Tibial nerve (tissue), 4 donors: ENCODE measurements at regions not wholly inside any gene's neighbourhood (a gene's known extent, or its start where the extent isn't known, plus 50 kb on each side); places are given as distances from the start of the nearest gene placed in this dataset.

ENCODE experiments used
- DNase-seq, 2 donors: peaks; one replicate each; pipeline ENCODE4 v3.0.0-alpha.2; 2019; ENCODE audit warnings: low spot score in 2 of 2
- H3K27ac ChIP-seq, 4 donors: fragments of 200-600 bp; sonication (generic) in 3 of 4; one replicate each; pipeline ENCODE4 v1.5.1; 2017 to 2019; ENCODE audit warnings: mild to moderate bottlenecking in 1 of 4
- H3K27me3 ChIP-seq, 2 donors: fragments of 200-600 bp; sonication (generic) in 1 of 2; one replicate each; pipeline versions ENCODE4 v1.5.1 to v1.6.0; 2017 to 2019
- H3K36me3 ChIP-seq, 3 donors: fragments of 200-600 bp; sonication (generic); one replicate each; pipeline ENCODE4 v1.5.1; 2018 to 2019
- H3K4me1 ChIP-seq, 4 donors: fragments of 200-600 bp; sonication (generic) in 3 of 4; one replicate each; pipeline ENCODE4 v1.5.1; 2017 to 2019
- H3K4me3 ChIP-seq, 4 donors: fragments of 200-600 bp; sonication (generic) in 3 of 4; one replicate each; pipeline ENCODE4 v1.5.1; 2017 to 2019; ENCODE audit warnings: mild to moderate bottlenecking in 1 of 4, moderate library complexity in 1 of 4
- H3K9me3 ChIP-seq, 4 donors: fragments of 200-600 bp; sonication (generic) in 3 of 4; one replicate each; pipeline ENCODE4 v1.5.1; 2017 to 2019
- EP300 ChIP-seq, 2 donors: sonication (generic); formaldehyde crosslinking; IDR thresholded peaks; one replicate each; pipeline ENCODE4 v1.6.1; 2017; ENCODE audit warnings: antibody characterized with exemption in 2 of 2, mild to moderate bottlenecking in 1 of 2
- POLR2A ChIP-seq, 2 donors: fragments of 450-650 bp; IDR thresholded peaks; one replicate each; pipeline ENCODE4 v1.6.1; 2017; ENCODE audit warnings: antibody characterized with exemption in 2 of 2, mild to moderate bottlenecking in 2 of 2, moderate library complexity in 2 of 2
- WGBS, 2 donors: methylation state at CpG; one replicate each; pipeline ENCODE4 v1.1.5; 2018; 5-methylcytosine and 5-hydroxymethylcytosine counted together
- TF ChIP-seq, protein P1 (sequence below), 5 experiments: fragments of 200-600 bp in 3 of 5; fragments of 450-650 bp in 2 of 5; sonication (generic) in 3 of 5; IDR thresholded peaks; one replicate each; pipeline ENCODE4 v1.5.1; 2016 to 2019; ENCODE audit warnings: antibody characterized with exemption in 5 of 5, mild to moderate bottlenecking in 3 of 5, moderate library complexity in 2 of 5

DNA sequence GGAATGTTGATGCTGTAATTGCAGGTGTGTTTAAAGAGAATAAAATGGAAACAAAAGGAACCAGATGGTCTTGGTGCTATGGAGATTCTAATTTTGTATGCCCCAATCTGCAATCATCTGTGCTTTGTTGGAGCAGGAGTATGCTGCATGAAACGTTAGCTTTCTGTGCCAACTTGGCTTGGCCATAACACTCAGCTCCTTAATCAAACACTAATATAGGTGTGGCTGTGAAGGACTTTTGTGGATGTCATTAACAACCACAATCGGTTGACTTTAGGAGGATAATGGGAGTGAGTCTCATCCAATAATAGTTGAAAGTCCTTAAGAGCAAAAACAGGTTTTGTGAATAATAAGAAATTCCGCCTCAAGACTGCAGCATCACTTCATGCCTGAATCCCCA, 399.2 kb downstream of the NLGN4X start:
- no peaks in the 10 kb centered on the region for H3K4me1 ChIP-seq
- no peak overlapping the region for H3K27ac ChIP-seq
- no peak for TF ChIP-seq POLR2A (IDR thresholded peaks at IDR 0.05)
- no peak overlapping the region for H3K4me3 ChIP-seq
- H3K9me3 ChIP-seq, result no peaks in the 10 kb centered on the region
- no peak for DNase-seq
- H3K27me3 ChIP-seq, result no peaks in the 10 kb centered on the region
- H3K36me3 ChIP-seq, result no peaks in the 10 kb centered on the region
- 77 to 84% methylated on average over 3 of the region's 3 CpGs for WGBS, 2 donors

DNA sequence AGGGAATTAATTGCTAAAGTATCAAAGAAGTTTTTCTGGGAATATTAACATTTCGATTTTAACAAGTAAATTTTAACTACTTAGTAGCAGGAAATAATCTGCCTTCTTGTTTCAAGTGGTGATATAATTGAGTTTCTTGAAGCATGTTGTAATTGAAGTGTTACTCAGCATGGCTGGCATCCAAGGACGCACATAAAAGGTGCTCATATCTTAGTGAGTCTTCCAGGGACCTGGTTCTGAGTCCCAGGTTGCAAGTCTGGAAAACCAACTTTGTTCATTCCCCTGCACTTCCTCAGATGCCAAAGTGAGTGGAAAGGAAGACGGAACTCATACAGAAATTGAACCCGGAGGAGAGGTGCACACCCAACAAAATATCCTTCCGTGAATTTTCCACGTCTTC, 399.6 kb downstream of the NLGN4X start:
- no peaks in the 10 kb centered on the region for H3K27me3 ChIP-seq
- no peak overlapping the region for H3K4me3 ChIP-seq
- no peak for DNase-seq
- WGBS, 2 donors, result 60 to 80% methylated on average over 6 of the region's 6 CpGs
- H3K27ac ChIP-seq, result no peak overlapping the region
- no peaks in the 10 kb centered on the region for H3K36me3 ChIP-seq
- no peaks in the 10 kb centered on the region for H3K9me3 ChIP-seq
- H3K4me1 ChIP-seq, result no peaks in the 10 kb centered on the region
- TF ChIP-seq EP300 (IDR thresholded peaks at IDR 0.05) (no peak), POLR2A (IDR thresholded peaks at IDR 0.05) (no peak)
- TF ChIP-seq, protein P1, sequence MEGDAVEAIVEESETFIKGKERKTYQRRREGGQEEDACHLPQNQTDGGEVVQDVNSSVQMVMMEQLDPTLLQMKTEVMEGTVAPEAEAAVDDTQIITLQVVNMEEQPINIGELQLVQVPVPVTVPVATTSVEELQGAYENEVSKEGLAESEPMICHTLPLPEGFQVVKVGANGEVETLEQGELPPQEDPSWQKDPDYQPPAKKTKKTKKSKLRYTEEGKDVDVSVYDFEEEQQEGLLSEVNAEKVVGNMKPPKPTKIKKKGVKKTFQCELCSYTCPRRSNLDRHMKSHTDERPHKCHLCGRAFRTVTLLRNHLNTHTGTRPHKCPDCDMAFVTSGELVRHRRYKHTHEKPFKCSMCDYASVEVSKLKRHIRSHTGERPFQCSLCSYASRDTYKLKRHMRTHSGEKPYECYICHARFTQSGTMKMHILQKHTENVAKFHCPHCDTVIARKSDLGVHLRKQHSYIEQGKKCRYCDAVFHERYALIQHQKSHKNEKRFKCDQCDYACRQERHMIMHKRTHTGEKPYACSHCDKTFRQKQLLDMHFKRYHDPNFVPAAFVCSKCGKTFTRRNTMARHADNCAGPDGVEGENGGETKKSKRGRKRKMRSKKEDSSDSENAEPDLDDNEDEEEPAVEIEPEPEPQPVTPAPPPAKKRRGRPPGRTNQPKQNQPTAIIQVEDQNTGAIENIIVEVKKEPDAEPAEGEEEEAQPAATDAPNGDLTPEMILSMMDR (IDR thresholded peaks at IDR 0.05), result no peak

DNA sequence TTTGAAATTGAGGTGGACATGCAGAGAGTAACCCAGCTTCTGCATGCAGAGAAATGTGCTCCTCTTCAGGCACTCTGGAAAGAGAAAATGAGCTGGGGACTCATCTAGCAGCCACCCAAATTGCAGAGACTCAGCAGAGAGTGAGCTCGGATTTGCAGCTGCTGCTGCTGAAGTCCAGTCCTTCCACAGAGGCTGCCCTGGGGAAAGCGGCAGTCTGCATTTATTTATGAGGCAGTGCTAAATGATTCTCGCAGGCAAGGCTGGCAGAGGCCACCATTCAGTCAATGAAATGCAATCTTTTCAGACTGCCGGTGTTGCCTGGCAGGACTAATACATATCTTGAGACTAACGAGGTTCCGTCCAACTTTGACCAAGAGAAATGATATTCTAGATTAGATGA, 404.8 kb downstream of the NLGN4X start:
- DNase-seq, result no peak
- TF ChIP-seq, protein P1 (IDR thresholded peaks at IDR 0.05), result no peak
- TF ChIP-seq POLR2A (IDR thresholded peaks at IDR 0.05) (no peak), EP300 (IDR thresholded peaks at IDR 0.05) (no peak)
- Histone ChIP-seq H3K4me3 (no peak overlapping the region), H3K9me3 (no peaks in the 10 kb centered on the region), H3K27me3 (no peaks in the 10 kb centered on the region), H3K27ac (no peak overlapping the region), H3K36me3 (no peaks in the 10 kb centered on the region), H3K4me1 (no peaks in the 10 kb centered on the region)
- 30 to 37% methylated on average over 5 to 6 of the region's 6 CpGs for WGBS, 2 donors

DNA sequence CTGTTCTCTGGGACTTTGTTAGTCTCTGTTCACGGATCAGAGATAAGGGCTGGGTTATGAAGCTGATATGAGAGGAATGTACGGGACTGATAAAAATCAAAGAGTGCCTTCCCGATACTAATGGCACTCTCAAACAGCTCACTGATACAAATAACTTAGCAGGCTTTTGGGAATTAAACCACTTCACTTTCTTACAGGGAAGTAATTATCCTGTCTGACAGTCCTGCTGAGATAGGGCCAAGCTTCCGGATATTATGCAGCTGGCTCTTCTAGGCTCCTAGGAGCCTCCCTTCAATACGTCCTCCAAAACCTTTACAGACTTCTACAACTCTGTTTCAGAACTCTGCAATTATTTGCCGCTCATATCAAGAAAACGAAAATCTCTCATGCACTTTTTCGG, 418.0 kb downstream of the NLGN4X start:
- Histone ChIP-seq H3K4me3 (no peak overlapping the region), H3K27me3 (no peaks in the 10 kb centered on the region), H3K9me3 (no peaks in the 10 kb centered on the region), H3K27ac (no peak overlapping the region), H3K36me3 (no peaks in the 10 kb centered on the region), H3K4me1 (no peaks in the 10 kb centered on the region)
- no peak for DNase-seq
- TF ChIP-seq POLR2A (IDR thresholded peaks at IDR 0.05) (no peak), EP300 (IDR thresholded peaks at IDR 0.05) (no peak)
- TF ChIP-seq, protein P1 (IDR thresholded peaks at IDR 0.05), result no peak
- WGBS, 2 donors, result 70 to 71% methylated on average over 5 to 8 of the region's 8 CpGs

DNA sequence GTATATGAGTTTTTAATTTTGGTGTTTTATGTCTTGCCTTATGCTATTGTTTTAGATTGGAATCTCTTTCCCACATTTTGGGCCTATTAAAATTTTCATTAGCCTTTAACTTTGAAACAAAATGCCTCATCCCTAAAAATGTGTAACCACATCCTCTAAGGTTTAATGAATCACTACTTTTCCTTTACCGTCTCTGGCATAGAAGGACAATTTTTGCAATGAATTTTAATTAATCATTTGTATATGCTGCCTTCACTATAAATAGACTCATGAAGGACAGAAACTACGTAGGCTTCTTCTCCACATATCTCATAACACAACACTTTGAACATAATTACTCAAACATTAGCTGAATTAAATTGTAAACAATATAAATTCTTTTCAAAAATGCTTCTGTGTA, 421.5 kb downstream of the NLGN4X start:
- Histone ChIP-seq H3K27ac (no peak overlapping the region), H3K4me3 (no peak overlapping the region), H3K27me3 (no peaks in the 10 kb centered on the region), H3K9me3 (no peaks in the 10 kb centered on the region), H3K4me1 (no peaks in the 10 kb centered on the region), H3K36me3 (no peaks in the 10 kb centered on the region)
- 47 to 63% methylated on average over 2 of the region's 2 CpGs for WGBS, 2 donors
- TF ChIP-seq POLR2A (IDR thresholded peaks at IDR 0.05) (no peak), EP300 (IDR thresholded peaks at IDR 0.05) (no peak)
- TF ChIP-seq, protein P1 (IDR thresholded peaks at IDR 0.05), result no peak
- no peak for DNase-seq

DNA sequence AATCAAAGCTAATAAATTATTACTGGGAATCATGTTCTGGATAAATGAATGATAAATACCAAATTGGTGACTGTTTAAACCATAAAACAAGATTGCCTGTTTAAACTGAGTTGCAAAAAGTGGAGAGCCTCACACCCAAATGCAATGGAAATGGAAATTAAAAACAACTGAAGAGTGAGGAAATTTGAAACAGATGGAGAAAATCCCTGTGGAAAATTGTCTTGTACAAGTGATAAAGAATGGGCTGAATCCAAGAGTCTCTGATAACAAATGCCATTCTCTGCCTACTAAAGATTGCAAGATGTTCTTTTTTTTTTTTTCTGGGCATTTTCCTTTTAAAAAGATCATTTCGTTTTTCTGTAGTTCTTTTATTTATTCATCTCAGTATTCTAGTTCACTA, 426.3 kb downstream of the NLGN4X start:
- no peak for DNase-seq
- H3K4me3 ChIP-seq, result no peak overlapping the region
- H3K9me3 ChIP-seq, result no peaks in the 10 kb centered on the region
- no peaks in the 10 kb centered on the region for H3K4me1 ChIP-seq
- H3K27me3 ChIP-seq, result no peaks in the 10 kb centered on the region
- TF ChIP-seq EP300 (IDR thresholded peaks at IDR 0.05) (no peak), POLR2A (IDR thresholded peaks at IDR 0.05) (no peak)
- TF ChIP-seq, protein P1 (IDR thresholded peaks at IDR 0.05), result no peak
- 43 to 67% methylated on average over 1 of the region's 1 CpG for WGBS, 2 donors
- H3K36me3 ChIP-seq, result no peaks in the 10 kb centered on the region
- H3K27ac ChIP-seq, result no peak overlapping the region
